Adrenal gland (tissue), 9 donors: ENCODE measurements at regions not wholly inside any gene's neighbourhood (a gene's known extent, or its start where the extent isn't known, plus 50 kb on each side); places are given as distances from the start of the nearest gene placed in this dataset.

Source experiments
- DNase-seq, 7 donors: peaks; one replicate each; pipeline ENCODE4 v3.0.0-alpha.2; 2019 to 2020
- H3K27ac ChIP-seq, 5 donors: fragments of 200-600 bp; sonication (generic) in 4 of 5; 1 replicate in 3 of 5; 2 replicates in 2 of 5; pipeline versions ENCODE4 v1.5.1 to v1.8.0; 2016 to 2020; ENCODE audit warnings: mild to moderate bottlenecking in 1 of 5
- H3K27me3 ChIP-seq: fragments of 200-600 bp; 2 replicates; pipeline ENCODE4 v1.8.0; 2021
- H3K36me3 ChIP-seq, 2 donors: fragments of 200-600 bp; replicated peaks in 1 of 2; 1 replicate in 1 of 2; 2 replicates in 1 of 2; pipeline versions ENCODE4 v1.5.1 to v1.8.0; 2018 to 2022
- H3K4me1 ChIP-seq, 2 donors: fragments of 200-600 bp; replicated peaks in 1 of 2; 1 replicate in 1 of 2; 2 replicates in 1 of 2; pipeline versions ENCODE4 v1.5.1 to v1.8.0; 2018 to 2021
- H3K4me3 ChIP-seq, 4 donors: fragments of 200-600 bp; sonication (generic) in 3 of 4; one replicate each; pipeline ENCODE4 v1.5.1; 2016 to 2018
- H3K9me3 ChIP-seq, 3 donors: fragments of 200-600 bp; sonication (generic) in 1 of 3; replicated peaks in 1 of 3; 1 replicate in 2 of 3; 2 replicates in 1 of 3; pipeline versions ENCODE4 v1.5.1 to v1.8.0; 2016 to 2021
- CTCF ChIP-seq, 6 experiments: fragments of 450-650 bp in 4 of 6; fragments of 200-600 bp in 2 of 6; sonication (generic) in 1 of 6; IDR thresholded peaks; 1 replicate in 5 of 6; 2 replicates in 1 of 6; pipeline versions ENCODE4 v1.5.1 to v1.8.0; 2016 to 2021; ENCODE audit warnings: antibody characterized with exemption in 6 of 6, mild to moderate bottlenecking in 2 of 6, moderate library complexity in 1 of 6
- POLR2A ChIP-seq, 2 donors: fragments of 450-650 bp; IDR thresholded peaks; one replicate each; pipeline ENCODE4 v1.6.1; 2017; ENCODE audit warnings: antibody characterized with exemption in 2 of 2, mild to moderate bottlenecking in 2 of 2, moderate library complexity in 1 of 2
- WGBS, 4 donors: extraction: QIAGEN DNeasy Blood & Tissue Kit in 2 of 4; methylation state at CpG; one replicate each; pipeline versions ENCODE4 v1.1.5 to v1.1.7; 2013 to 2017; 5-methylcytosine and 5-hydroxymethylcytosine counted together
- intact Hi-C, 2 donors: fragments of 100-400 bp; cut with DNase I; formaldehyde crosslinking; loops; one replicate each; pipeline versions ENCODE4 v1.14.1 to v1.15.0; 2022 to 2023
- donor health status: healthy with polysubstance abuse.
- donor health status: Bipolar disorder and iron deficiency.
- donor health status: DM: yes; HTN: yes; CAD: no.
- donor health status: DM: no; HTN: no; CAD: no.
- donor health status: DM: no; HTN: no; CAD: no.

GRCh38 chr18:22275706-22276333 lies 106.4 kb downstream of the GATA6 start:
- H3K27ac ChIP-seq, result peak overlapping the region in 2 of 5 donors; percentile 57 to 59
- intact Hi-C loops, result loop anchor here in 1 of 2 donors (10.0 kb wide), 1 partner anchor 51 kb away; no protein-coding TSS in a partner anchor
- peaks cover 12 to 16% of the 10 kb centered on the region in 2 donors for H3K4me1 ChIP-seq

GRCh38 chr18:22273101-22274039 lies 104.0 kb downstream of the GATA6 start:
- DNase-seq, result no peak
- 89 to 94% (median 91%) methylated on average over 5 of the region's 5 CpGs for WGBS, 4 donors
- TF ChIP-seq CTCF (IDR thresholded peaks at IDR 0.05) (no peak), POLR2A (IDR thresholded peaks at IDR 0.05) (no peak)
- H3K9me3 ChIP-seq, result no peaks in the 10 kb centered on the region
- H3K27me3 ChIP-seq, result no peaks in the 10 kb centered on the region
- H3K36me3 ChIP-seq, result no peaks in the 10 kb centered on the region
- intact Hi-C loops, result loop anchor here in 1 of 2 donors (10.0 kb wide), 1 partner anchor 49 kb away; no protein-coding TSS in a partner anchor
- no peak overlapping the region for H3K27ac ChIP-seq
- peaks cover 12 to 17% of the 10 kb centered on the region in 2 donors for H3K4me1 ChIP-seq
- H3K4me3 ChIP-seq, result no peak overlapping the region

More at GRCh38 chr18:22275706-22276333, 106.4 kb downstream of the GATA6 start:
- no peaks in the 10 kb centered on the region for H3K27me3 ChIP-seq
- no peaks in the 10 kb centered on the region for H3K9me3 ChIP-seq
- DNase-seq, result peak in 6 of 7 donors; percentile 33 to 62 (median 44)
- no peak overlapping the region for H3K4me3 ChIP-seq
- 44 to 65% (median 48%) methylated on average over 10 to 11 of the region's 11 CpGs for WGBS, 4 donors
- TF ChIP-seq POLR2A (IDR thresholded peaks at IDR 0.05), result no peak
- no peak for TF ChIP-seq CTCF (IDR thresholded peaks at IDR 0.05)
- H3K36me3 ChIP-seq, result no peaks in the 10 kb centered on the region

- Histone ChIP-seq H3K27ac (no peak overlapping the region), H3K4me3 (no peak overlapping the region), H3K36me3 (no peaks in the 10 kb centered on the region), H3K4me1 (peaks cover 12 to 25% of the 10 kb centered on the region in 2 donors), H3K27me3 (no peaks in the 10 kb centered on the region), H3K9me3 (no peaks in the 10 kb centered on the region)
- TF ChIP-seq CTCF (IDR thresholded peaks at IDR 0.05) (no peak), POLR2A (IDR thresholded peaks at IDR 0.05) (no peak)
- DNase-seq, result no peak
- intact Hi-C loops, result loop anchor here in 1 of 2 donors (10.0 kb wide), 1 partner anchor 47 kb away; no protein-coding TSS in a partner anchor
Observed at GRCh38 chr18:22272242-22272641, 102.9 kb downstream of the GATA6 start.

GRCh38 chr18:22271030-22271429 lies 101.6 kb downstream of the GATA6 start:
- Histone ChIP-seq H3K9me3 (no peaks in the 10 kb centered on the region), H3K4me3 (no peak overlapping the region), H3K27me3 (no peaks in the 10 kb centered on the region), H3K4me1 (peaks cover 5 to 17% of the 10 kb centered on the region in 2 donors), H3K27ac (no peak overlapping the region), H3K36me3 (no peaks in the 10 kb centered on the region)
- TF ChIP-seq CTCF (IDR thresholded peaks at IDR 0.05) (no peak), POLR2A (IDR thresholded peaks at IDR 0.05) (no peak)
- 78 to 94% (median 89%) methylated on average over 1 of the region's 1 CpG for WGBS, 4 donors
- intact Hi-C loops, result loop anchor here in 1 of 2 donors (10.0 kb wide), 1 partner anchor 46 kb away; no protein-coding TSS in a partner anchor
- no peak for DNase-seq
